ENCODE measurements at regions not wholly inside any gene's neighbourhood (a gene's known extent, or its start where the extent isn't known, plus 50 kb on each side); places are given as distances from the start of the nearest gene placed in this dataset.

- ChIA-PET POLR2A (no interaction called here), CTCF (no interaction called here)
Measured at GRCh38 chr4:10736266-10736665, 51.7 kb upstream of the CLNK start.

- POLR2A ChIA-PET: no interaction called here
- CTCF ChIA-PET: no interaction called here
Measured at GRCh38 chr4:10734697-10735096, 50.1 kb upstream of the CLNK start.
